ENCODE measurements at regions not wholly inside any gene's neighbourhood (a gene's known extent, or its start where the extent isn't known, plus 50 kb on each side); places are given as distances from the start of the nearest gene placed in this dataset.

- no TSS peak for BruUV-seq (replicated peaks)
- Mint-ChIP-seq H3K9me3 (ENCODE audit: unreplicated experiment) (peaks cover 3% of the 10 kb centered on the region), H3K27ac (ENCODE audit: low read depth, unreplicated experiment) (no peak overlapping the region), H3K4me1 (ENCODE audit: insufficient read depth, unreplicated experiment) (no peaks in the 10 kb centered on the region), H3K27me3 (ENCODE audit: insufficient read depth, unreplicated experiment) (peaks cover 24% of the 10 kb centered on the region), H3K4me3 (ENCODE audit: unreplicated experiment) (no peak overlapping the region), H3K36me3 (ENCODE audit: insufficient read depth, unreplicated experiment) (no peaks in the 10 kb centered on the region)
- ChIA-PET CTCF (no interaction called here), POLR2A (no interaction called here)
- TF ChIP-seq CTCF (IDR thresholded peaks at IDR 0.05; ENCODE audit: unreplicated experiment), result no peak
- no peak for DNase-seq (ENCODE audit: unreplicated experiment)
- intact Hi-C loops (cut with micrococcal nuclease), result no loop called here
Observed at GRCh38 chr2:163066085-163066484, 227.5 kb upstream of the KCNH7 start.

- Mint-ChIP-seq H3K27ac (ENCODE audit: low read depth, unreplicated experiment) (no peak overlapping the region), H3K36me3 (ENCODE audit: insufficient read depth, unreplicated experiment) (no peaks in the 10 kb centered on the region), H3K4me3 (ENCODE audit: unreplicated experiment) (no peak overlapping the region), H3K9me3 (ENCODE audit: unreplicated experiment) (no peaks in the 10 kb centered on the region), H3K27me3 (ENCODE audit: insufficient read depth, unreplicated experiment) (peaks cover 38% of the 10 kb centered on the region), H3K4me1 (ENCODE audit: insufficient read depth, unreplicated experiment) (no peaks in the 10 kb centered on the region)
- TF ChIP-seq CTCF (IDR thresholded peaks at IDR 0.05; ENCODE audit: unreplicated experiment), result no peak
- BruUV-seq (replicated peaks), result no TSS peak
- POLR2A ChIA-PET, result no interaction called here
- CTCF ChIA-PET, result no interaction called here
- no peak for DNase-seq (ENCODE audit: unreplicated experiment)
- intact Hi-C loops (cut with micrococcal nuclease), result no loop called here
Observed at GRCh38 chr2:163062524-163062923, 224.0 kb upstream of the KCNH7 start.

GRCh38 chr2:163046615-163047014, 208.0 kb upstream of the KCNH7 start:
- DNase-seq (ENCODE audit: unreplicated experiment), result no peak
- H3K4me3 Mint-ChIP-seq (ENCODE audit: unreplicated experiment), result no peak overlapping the region
- POLR2A ChIA-PET, result no interaction called here
- peaks cover 62% of the 10 kb centered on the region for H3K27me3 Mint-ChIP-seq (ENCODE audit: insufficient read depth, unreplicated experiment)
- intact Hi-C loops (cut with micrococcal nuclease), result no loop called here
- H3K4me1 Mint-ChIP-seq (ENCODE audit: insufficient read depth, unreplicated experiment), result no peaks in the 10 kb centered on the region
- CTCF ChIA-PET, result no interaction called here
- H3K36me3 Mint-ChIP-seq (ENCODE audit: insufficient read depth, unreplicated experiment), result no peaks in the 10 kb centered on the region
- no peak for TF ChIP-seq CTCF (IDR thresholded peaks at IDR 0.05; ENCODE audit: unreplicated experiment)
- H3K9me3 Mint-ChIP-seq (ENCODE audit: unreplicated experiment), result no peaks in the 10 kb centered on the region
- BruUV-seq (replicated peaks), result no TSS peak
- H3K27ac Mint-ChIP-seq (ENCODE audit: low read depth, unreplicated experiment), result no peak overlapping the region

- BruUV-seq (replicated peaks), result no TSS peak
- Mint-ChIP-seq H3K27me3 (ENCODE audit: insufficient read depth, unreplicated experiment) (peaks cover 63% of the 10 kb centered on the region), H3K4me3 (ENCODE audit: unreplicated experiment) (no peak overlapping the region), H3K36me3 (ENCODE audit: insufficient read depth, unreplicated experiment) (no peaks in the 10 kb centered on the region), H3K4me1 (ENCODE audit: insufficient read depth, unreplicated experiment) (no peaks in the 10 kb centered on the region), H3K27ac (ENCODE audit: low read depth, unreplicated experiment) (no peak overlapping the region), H3K9me3 (ENCODE audit: unreplicated experiment) (no peaks in the 10 kb centered on the region)
- POLR2A ChIA-PET, result no interaction called here
- CTCF ChIA-PET, result no interaction called here
- no peak for TF ChIP-seq CTCF (IDR thresholded peaks at IDR 0.05; ENCODE audit: unreplicated experiment)
- no peak for DNase-seq (ENCODE audit: unreplicated experiment)
- intact Hi-C loops (cut with micrococcal nuclease), result no loop called here
Observed at GRCh38 chr2:163045830-163046229, 207.3 kb upstream of the KCNH7 start.
